CD8-positive, alpha-beta memory T cell (primary cell): ENCODE measurements at regions not wholly inside any gene's neighbourhood (a gene's known extent, or its start where the extent isn't known, plus 50 kb on each side); places are given as distances from the start of the nearest gene placed in this dataset.

ENCODE experiments used
- CTCF ChIA-PET: fragments of 350-600 bp; sonication (Branson Sonifier 250); formaldehyde crosslinking; loops from one replicate; lab custom pipeline; 2021; ENCODE audit warnings: antibody characterized with exemption; lab: Charles Lee
- POLR2A ChIA-PET: fragments of 350-600 bp; sonication (Branson Sonifier 250); formaldehyde crosslinking; loops from one replicate; lab custom pipeline; 2021; ENCODE audit warnings: antibody characterized with exemption; lab: Charles Lee
- DNase-seq, 5 donors: peaks; one replicate each; pipeline versions ENCODE4 v3.0.0 to v3.0.0-alpha.2; 2020 to 2022; ENCODE audit warnings: mixed read lengths in 1 of 5
- H3K27ac ChIP-seq: one replicate; pipeline ENCODE4 v1.7.0; 2013; ENCODE audit warnings: low read depth, mild to moderate bottlenecking, low read length, moderate library complexity
- H3K27me3 ChIP-seq: 2 replicates; pipeline ENCODE4 v1.7.0; 2013; ENCODE audit warnings: low read length, mild to moderate bottlenecking; ENCODE audit not compliant: insufficient read depth, poor library complexity, severe bottlenecking
- H3K36me3 ChIP-seq: 2 replicates; pipeline ENCODE4 v1.7.0; 2013; ENCODE audit warnings: mild to moderate bottlenecking, low read length, moderate library complexity; ENCODE audit not compliant: insufficient read depth
- H3K4me1 ChIP-seq: 2 replicates; pipeline ENCODE4 v1.7.0; 2013; ENCODE audit warnings: mild to moderate bottlenecking, low read length, moderate library complexity; ENCODE audit not compliant: insufficient read depth
- H3K4me3 ChIP-seq: 2 replicates; pipeline ENCODE4 v1.7.0; 2013; ENCODE audit warnings: mild to moderate bottlenecking, low read length
- H3K9me3 ChIP-seq: 2 replicates; pipeline ENCODE4 v1.7.0; 2013; ENCODE audit warnings: mild to moderate bottlenecking, low read length
- H3K27ac Mint-ChIP-seq, 8 donors: one replicate each; pipeline ENCODE4 v1.8.0; 2020 to 2021; ENCODE audit warnings: mixed read lengths in 8 of 8, mild to moderate bottlenecking in 6 of 8, inconsistent platforms in 3 of 8, moderate library complexity in 3 of 8
- H3K27me3 Mint-ChIP-seq, 2 donors: one replicate each; pipeline ENCODE4 v1.8.0; 2020 to 2021; ENCODE audit warnings: mixed read lengths in 2 of 2, mild to moderate bottlenecking in 1 of 2, moderate library complexity in 1 of 2
- H3K36me3 Mint-ChIP-seq, 3 donors: one replicate each; pipeline ENCODE4 v1.8.0; 2020 to 2021; ENCODE audit warnings: mixed read lengths in 3 of 3, inconsistent platforms in 1 of 3, mild to moderate bottlenecking in 1 of 3
- H3K4me1 Mint-ChIP-seq, 3 donors: one replicate each; pipeline ENCODE4 v1.8.0; 2020 to 2021; ENCODE audit warnings: mixed read lengths in 3 of 3, inconsistent platforms in 1 of 3, mild to moderate bottlenecking in 1 of 3
- H3K4me3 Mint-ChIP-seq, 7 donors: one replicate each; pipeline ENCODE4 v1.8.0; 2020 to 2021; ENCODE audit warnings: mixed read lengths in 7 of 7, mild to moderate bottlenecking in 6 of 7, moderate library complexity in 4 of 7, inconsistent platforms in 2 of 7
- H3K9me3 Mint-ChIP-seq, 5 donors: one replicate each; pipeline ENCODE4 v1.8.0; 2020 to 2022; ENCODE audit warnings: mixed read lengths in 5 of 5, mild to moderate bottlenecking in 3 of 5, moderate library complexity in 2 of 5, inconsistent platforms in 1 of 5

GRCh38 chr7:20280475-20281351 lies 50.0 kb upstream of the ITGB8 start:
- H3K4me3 ChIP-seq: no peak overlapping the region
- POLR2A ChIA-PET: no interaction called here
- H3K4me3 Mint-ChIP-seq: no peak overlapping the region

More at GRCh38 chr7:20280475-20281351, 50.0 kb upstream of the ITGB8 start:
- Mint-ChIP-seq H3K27me3 (peaks cover 0 to 3% of the 10 kb centered on the region in 2 donors), H3K36me3 (no peaks in the 10 kb centered on the region), H3K4me1 (peaks cover 0 to 12% (median 9%) of the 10 kb centered on the region in 3 donors), H3K27ac (peak overlapping the region in 1 of 8 donors; percentile 47), H3K9me3 (no peaks in the 10 kb centered on the region)
- no peaks in the 10 kb centered on the region for H3K36me3 ChIP-seq
- no peak for DNase-seq
- no peaks in the 10 kb centered on the region for H3K9me3 ChIP-seq
- no peaks in the 10 kb centered on the region for H3K4me1 ChIP-seq
- no peaks in the 10 kb centered on the region for H3K27me3 ChIP-seq
- CTCF ChIA-PET: no interaction called here
- no peak overlapping the region for H3K27ac ChIP-seq
